HepG2 (cell line): ENCODE measurements at regions not wholly inside any gene's neighbourhood (a gene's known extent, or its start where the extent isn't known, plus 50 kb on each side); places are given as distances from the start of the nearest gene placed in this dataset.

ENCODE experiments used
- ATAC-seq: fragments of 200-7000 bp; cut with Tn5 transposase; 3 replicates; pipeline ENCODE4 v1.9.1; 2020; ENCODE audit warnings: mild to moderate bottlenecking, moderate library complexity
- BruUV-seq: library from RNA; stranded (reverse); fragments of 400-500 nt; replicated peaks from 2 replicates; lab custom pipeline; 2021; lab: Mats Ljungman, UMichigan
- CTCF ChIA-PET: fragments of 300-600 bp; formaldehyde crosslinking; extraction: SDS; loops from one replicate; lab custom pipeline; 2021; ENCODE audit warnings: low total read pairs, inconsistent platforms, low intra/inter-chr PET ratio; lab: Yijun Ruan, JAX
- POLR2A ChIA-PET: fragments of 350-600 bp; sonication (Branson Sonifier 250); formaldehyde crosslinking; loops from one replicate; lab custom pipeline; 2020; ENCODE audit warnings: antibody characterized with exemption, inconsistent platforms; lab: Yijun Ruan, JAX
- DNase-seq: peaks from one replicate; pipeline ENCODE4 v3.0.0-alpha.2; 2015; ENCODE audit warnings: low spot score
- FAIRE-seq: peaks from 3 replicates; lab custom pipeline; 2011; peaks lifted over from hg19 to GRCh38; lab: Jason Lieb, UNC
- H2AFZ ChIP-seq: one replicate; pipeline ENCODE4 v1.6.1; 2011; ENCODE audit warnings: low read length, inconsistent platforms
- H3K27ac ChIP-seq: fragments of 300-600 bp; 3 replicates; pipeline ENCODE4 v1.8.0; 2011; ENCODE audit warnings: mixed run types, mild to moderate bottlenecking, mixed read lengths, low read length, inconsistent platforms; ENCODE audit not compliant: insufficient read depth; ENCODE audit errors: extremely low read length
- H3K27me3 ChIP-seq, 2 experiments: fragments of 200-600 bp in 1 of 2; 2 replicates in 1 of 2; 3 replicates in 1 of 2; pipeline versions ENCODE4 v1.6.0 to v1.8.0; 2011; ENCODE audit warnings: low read length in 2 of 2, mild to moderate bottlenecking in 2 of 2, moderate library complexity in 2 of 2, inconsistent platforms in 1 of 2; ENCODE audit not compliant: insufficient read depth in 2 of 2, control insufficient read depth in 1 of 2
- H3K36me3 ChIP-seq, 2 experiments: fragments of 200-600 bp in 1 of 2; replicated peaks in 1 of 2; 2 replicates in 1 of 2; 3 replicates in 1 of 2; pipeline versions ENCODE4 v1.5.1 to v1.8.0; 2011; ENCODE audit warnings: low read length in 2 of 2, inconsistent platforms in 1 of 2; ENCODE audit not compliant: insufficient read depth in 2 of 2, control insufficient read depth in 1 of 2
- H3K4me1 ChIP-seq: 2 replicates; pipeline ENCODE4 v1.5.1; 2012; ENCODE audit warnings: low read length, inconsistent platforms; ENCODE audit not compliant: insufficient read depth
- H3K4me2 ChIP-seq: 2 replicates; pipeline ENCODE4 v1.6.0; 2011; ENCODE audit warnings: low read depth, low read length, inconsistent platforms
- H3K4me3 ChIP-seq, 3 experiments: fragments of 200-600 bp in 1 of 3; sonication (generic), shearing (Covaris generic) in 1 of 3; replicated peaks in 1 of 3; 2 replicates each; pipeline ENCODE4 v1.5.1; 2011 to 2016; ENCODE audit warnings: low read length in 3 of 3, inconsistent platforms in 2 of 3, low read depth in 2 of 3, mild to moderate bottlenecking in 2 of 3, control low read depth in 1 of 3, mixed read lengths in 1 of 3; ENCODE audit not compliant: insufficient read depth in 1 of 3
- H3K79me2 ChIP-seq: one replicate; pipeline ENCODE4 v1.6.1; 2011; ENCODE audit warnings: low read length, inconsistent platforms; ENCODE audit not compliant: insufficient read depth
- H3K9ac ChIP-seq: 2 replicates; pipeline ENCODE4 v1.6.0; 2011; ENCODE audit warnings: mild to moderate bottlenecking, low read depth, low read length, inconsistent platforms; ENCODE audit not compliant: insufficient read depth
- H3K9me3 ChIP-seq: 2 replicates; pipeline ENCODE4 v1.5.1; 2012; ENCODE audit warnings: mild to moderate bottlenecking, low read length
- H4K20me1 ChIP-seq: 2 replicates; pipeline ENCODE4 v1.6.0; 2011; ENCODE audit warnings: inconsistent platforms, mild to moderate bottlenecking, low read length, moderate library complexity; ENCODE audit not compliant: insufficient read depth
- AGO2 ChIP-seq: fragments of 200-400 bp; formaldehyde crosslinking; optimal IDR thresholded peaks from 2 replicates; pipeline ENCODE3; 2017; ENCODE audit warnings: mild to moderate bottlenecking, low read depth, low read length, moderate library complexity
- ATF3 ChIP-seq: sonication (generic); formaldehyde crosslinking; IDR thresholded peaks from 2 replicates; pipeline ENCODE4 v1.4.0; 2020; ENCODE audit warnings: missing genetic modification reagents
- BRD4 ChIP-seq: sonication (generic); formaldehyde crosslinking; IDR thresholded peaks from 2 replicates; pipeline ENCODE4 v1.4.0; 2020; ENCODE audit warnings: missing genetic modification reagents
- ELK4 ChIP-seq: sonication (generic); formaldehyde crosslinking; IDR thresholded peaks from 2 replicates; pipeline ENCODE4 v1.9.0; 2021; ENCODE audit warnings: missing genetic modification reagents, borderline replicate concordance
- HDAC2 ChIP-seq: sonication (generic); formaldehyde crosslinking; IDR thresholded peaks from 2 replicates; pipeline ENCODE4 v1.4.0; 2020; ENCODE audit warnings: missing genetic modification reagents
- MTA3 ChIP-seq: sonication (generic); formaldehyde crosslinking; IDR thresholded peaks from 2 replicates; pipeline ENCODE4 v1.4.0; 2020; ENCODE audit warnings: missing genetic modification reagents
- NFE2 ChIP-seq: sonication (generic); formaldehyde crosslinking; IDR thresholded peaks from 2 replicates; pipeline ENCODE4 v1.4.0; 2020; ENCODE audit warnings: missing genetic modification reagents
- NFIC ChIP-seq: IDR thresholded peaks from 2 replicates; pipeline ENCODE4 v1.6.1; 2012; ENCODE audit warnings: mild to moderate bottlenecking, low read length, inconsistent platforms
- PCBP1 ChIP-seq: fragments of 200-400 bp; formaldehyde crosslinking; IDR thresholded peaks from 2 replicates; pipeline ENCODE4 v1.6.1; 2017; ENCODE audit warnings: mild to moderate bottlenecking, low read depth, low read length, borderline replicate concordance
- SMARCC2 ChIP-seq: fragments of 450-650 bp; IDR thresholded peaks from 2 replicates; pipeline ENCODE4 v1.6.1; 2017; ENCODE audit warnings: antibody characterized with exemption, mild to moderate bottlenecking
- TFDP2 ChIP-seq: sonication (generic); formaldehyde crosslinking; IDR thresholded peaks from 2 replicates; pipeline ENCODE4 v1.4.0; 2020; ENCODE audit warnings: missing genetic modification reagents
- ZBTB33 ChIP-seq: sonication (generic); formaldehyde crosslinking; IDR thresholded peaks from 2 replicates; pipeline ENCODE4 v1.4.0; 2020; ENCODE audit warnings: missing genetic modification reagents
- ZFYVE20 ChIP-seq: sonication (generic); formaldehyde crosslinking; IDR thresholded peaks from 2 replicates; pipeline ENCODE4 v1.8.0; 2023; ENCODE audit warnings: low read depth, mild to moderate bottlenecking, moderate library complexity, missing genetic modification reagents, borderline replicate concordance
- ZNF160 ChIP-seq: sonication (generic); formaldehyde crosslinking; IDR thresholded peaks from 2 replicates; pipeline ENCODE4 v1.8.0; 2022; ENCODE audit warnings: mild to moderate bottlenecking, inconsistent platforms, missing genetic modification reagents
- ZNF331 ChIP-seq: sonication (generic); formaldehyde crosslinking; IDR thresholded peaks from 2 replicates; pipeline ENCODE4 v1.4.0; 2020; ENCODE audit warnings: missing genetic modification reagents
- ZNF770 ChIP-seq: sonication (generic); formaldehyde crosslinking; IDR thresholded peaks from 2 replicates; pipeline ENCODE4 v1.5.0; 2020; ENCODE audit warnings: mild to moderate bottlenecking, missing genetic modification reagents
- WGBS: methylation state at CpG from one replicate; pipeline ENCODE4 v1.1.6; 2017; ENCODE audit warnings: low lambda C conversion rate; 5-methylcytosine and 5-hydroxymethylcytosine counted together
- in situ Hi-C: cut with HindIII; loops from 2 replicates; pipeline ENCODE4 v1.10.0; 2017; ENCODE audit warnings: low pct_unique_long_range_greater_than_20kb; ENCODE audit not compliant: extremely low pct_ligation_motif_present
- intact Hi-C: fragments of 100-400 bp; cut with micrococcal nuclease; formaldehyde crosslinking; loops from one replicate; pipeline ENCODE4 v1.10.0; 2022; ENCODE audit not compliant: unreplicated experiment

- Histone ChIP-seq H3K36me3 (no peaks in the 10 kb centered on the region), H3K4me3 (no peak overlapping the region)
- WGBS, result 25% methylated on average over 8 of the region's 8 CpGs
- TF ChIP-seq PCBP1, result no peak
- no peak for TF ChIP-seq NFE2 (CRISPR knock-in tag)
- no peak for TF ChIP-seq ZFYVE20
- no peak for TF ChIP-seq ZNF770 (CRISPR knock-in tag)
- no peak for TF ChIP-seq ZBTB33 (CRISPR knock-in tag)
- no peak for TF ChIP-seq ZNF160
- no peak for TF ChIP-seq ATF3 (CRISPR knock-in tag)
- TF ChIP-seq MTA3 (CRISPR knock-in tag), result no peak
- no peak for TF ChIP-seq AGO2
- no peak for TF ChIP-seq BRD4
- no peak for TF ChIP-seq TFDP2 (CRISPR knock-in tag)
- no peak for TF ChIP-seq ELK4 (CRISPR knock-in tag)
- no peak for TF ChIP-seq ZNF331 (CRISPR knock-in tag)
- TF ChIP-seq NFIC, result no peak
- TF ChIP-seq SMARCC2, result no peak
- no peak for TF ChIP-seq HDAC2 (CRISPR knock-in tag)
- TF ChIP-seq, all 625 proteins: peak for 0
- Histone ChIP-seq H3K79me2 (no peaks in the 10 kb centered on the region), H3K9me3 (no peaks in the 10 kb centered on the region), H3K9ac (no peak overlapping the region), H4K20me1 (no peaks in the 10 kb centered on the region), H3K27me3 (peaks cover 0 to 2% of the 10 kb centered on the region in 2 experiments; a peak in 1 of 5 replicates), H3K4me1 (no peaks in the 10 kb centered on the region), H3K4me2 (no peak overlapping the region), H3K27ac (no peak overlapping the region), H2AFZ (no peak overlapping the region)
- ATAC-seq (no peak), DNase-seq (no peak), FAIRE-seq (no peak)
- BruUV-seq, result no TSS peak
- intact Hi-C loops (no loop called here), in situ Hi-C loops (no loop called here)
- CTCF ChIA-PET, result no interaction called here
- POLR2A ChIA-PET, result no interaction called here
Measured at GRCh38 chr9:1875251-1875851, 139.8 kb upstream of the SMARCA2 start.
